GM21423 (cell line): ENCODE measurements at regions not wholly inside any gene's neighbourhood (a gene's known extent, or its start where the extent isn't known, plus 50 kb on each side); places are given as distances from the start of the nearest gene placed in this dataset.

Experiments
- ATAC-seq: cut with Tn5 transposase; IDR thresholded peaks from one replicate; pipeline ENCODE4 v1.9.1; 2021; ENCODE audit warnings: mild to moderate bottlenecking, moderate library complexity; ENCODE audit not compliant: unreplicated experiment

- no peak for ATAC-seq
Measured at GRCh38 chr6:4563156-4563555, 213.0 kb upstream of the CDYL start.

GRCh38 chr6:4561773-4562400 is 214.3 kb upstream of the CDYL start:
- no peak for ATAC-seq

GRCh38 chr6:4561078-4561435 is 215.1 kb upstream of the CDYL start:
- no peak for ATAC-seq

- ATAC-seq: no peak
Measured at GRCh38 chr6:4560221-4561077, 215.8 kb upstream of the CDYL start.

- ATAC-seq: no peak
Measured at GRCh38 chr6:4559281-4559875, 216.8 kb upstream of the CDYL start.

GRCh38 chr6:4554645-4555044 is 221.6 kb upstream of the CDYL start:
- ATAC-seq: no peak

GRCh38 chr6:4553387-4553786 is 222.8 kb upstream of the CDYL start:
- ATAC-seq: no peak

- no peak for ATAC-seq
Measured at GRCh38 chr6:4550227-4550597, 226.0 kb upstream of the CDYL start.

GRCh38 chr6:4549556-4550226 is 226.5 kb upstream of the CDYL start:
- ATAC-seq: no peak

- ATAC-seq: no peak
Measured at GRCh38 chr6:4545893-4546292, 230.3 kb upstream of the CDYL start.

GRCh38 chr6:4543596-4543995 is 232.6 kb upstream of the CDYL start:
- no peak for ATAC-seq

- ATAC-seq: no peak
Measured at GRCh38 chr6:4533576-4533975, 242.6 kb upstream of the CDYL start.

- ATAC-seq: no peak
Measured at GRCh38 chr6:4531406-4531805, 244.8 kb upstream of the CDYL start.

- no peak for ATAC-seq
Measured at GRCh38 chr6:4522453-4522852, 253.8 kb upstream of the CDYL start.

GRCh38 chr6:4521070-4521469 is 255.1 kb upstream of the CDYL start:
- ATAC-seq: no peak

GRCh38 chr6:4518506-4518905 is 257.7 kb upstream of the CDYL start:
- no peak for ATAC-seq

- no peak for ATAC-seq
Measured at GRCh38 chr6:4516206-4516605, 260.0 kb upstream of the CDYL start.

GRCh38 chr6:4513561-4513960 is 262.6 kb upstream of the CDYL start:
- no peak for ATAC-seq

GRCh38 chr6:4512051-4512471 is 264.1 kb upstream of the CDYL start:
- no peak for ATAC-seq

GRCh38 chr6:4511641-4512020 is 264.6 kb upstream of the CDYL start:
- no peak for ATAC-seq

GRCh38 chr6:4510906-4511640 is 265.1 kb upstream of the CDYL start:
- ATAC-seq: no peak
